Transverse colon (tissue), 4 donors: ENCODE measurements at regions not wholly inside any gene's neighbourhood (a gene's known extent, or its start where the extent isn't known, plus 50 kb on each side); places are given as distances from the start of the nearest gene placed in this dataset.

Experiments used
- DNase-seq: peaks from one replicate; pipeline ENCODE4 v3.0.0-alpha.2; 2019
- H3K27ac ChIP-seq, 4 donors: fragments of 200-600 bp; sonication (generic); 2 replicates each; pipeline ENCODE4 v1.5.1; 2016 to 2018; ENCODE audit warnings: inconsistent platforms in 4 of 4
- H3K27me3 ChIP-seq: fragments of 200-600 bp; sonication (generic); 2 replicates; pipeline ENCODE4 v1.5.1; 2017; ENCODE audit warnings: inconsistent platforms
- H3K36me3 ChIP-seq, 4 donors: fragments of 200-600 bp; sonication (generic); 2 replicates each; pipeline ENCODE4 v1.5.1; 2017 to 2019; ENCODE audit warnings: inconsistent platforms in 4 of 4
- H3K4me1 ChIP-seq, 4 donors: fragments of 200-600 bp; sonication (generic); 2 replicates each; pipeline ENCODE4 v1.5.1; 2017 to 2020; ENCODE audit warnings: inconsistent platforms in 4 of 4
- H3K4me3 ChIP-seq, 4 donors: fragments of 200-600 bp; sonication (generic); 1 replicate in 1 of 4; 2 replicates in 3 of 4; pipeline versions ENCODE4 v1.5.1 to v1.6.1; 2017 to 2019; ENCODE audit warnings: inconsistent platforms in 4 of 4
- H3K9me3 ChIP-seq, 2 donors: fragments of 200-600 bp; sonication (generic); 2 replicates each; pipeline ENCODE4 v1.5.1; 2017 to 2019; ENCODE audit warnings: inconsistent platforms in 2 of 2
- CTCF ChIP-seq, 5 experiments: fragments of 200-600 bp in 3 of 5; fragments of 450-650 bp in 2 of 5; sonication (generic) in 3 of 5; IDR thresholded peaks; 1 replicate in 2 of 5; 2 replicates in 3 of 5; pipeline ENCODE4 v1.5.1; 2016 to 2017; ENCODE audit warnings: antibody characterized with exemption in 5 of 5, inconsistent platforms in 3 of 5, mild to moderate bottlenecking in 2 of 5, moderate library complexity in 1 of 5
- EP300 ChIP-seq: sonication (generic); formaldehyde crosslinking; IDR thresholded peaks from one replicate; pipeline ENCODE4 v1.6.1; 2017; ENCODE audit warnings: antibody characterized with exemption, low read depth
- POLR2A ChIP-seq: fragments of 450-650 bp; IDR thresholded peaks from one replicate; pipeline ENCODE4 v1.6.1; 2016; ENCODE audit warnings: antibody characterized with exemption, mild to moderate bottlenecking, moderate library complexity
- POLR2AphosphoS5 ChIP-seq, 3 donors: sonication (generic); formaldehyde crosslinking; IDR thresholded peaks; one replicate each; pipeline ENCODE4 v1.6.1; 2016; ENCODE audit warnings: antibody characterized with exemption in 3 of 3
- WGBS, 2 donors: methylation state at CpG; one replicate each; pipeline ENCODE4 v1.1.5; 2018; ENCODE audit warnings: low coverage in 1 of 2; 5-methylcytosine and 5-hydroxymethylcytosine counted together
- in situ Hi-C, 4 donors: fragments of 200-750 bp; cut with MboI; loops; one replicate each; pipeline versions ENCODE4 v1.15.0 to v1.15.1; 2017; ENCODE audit warnings: low sequenced_read_pairs in 3 of 4, low pct_ligation_motif_present in 1 of 4, low pct_unique_long_range_greater_than_20kb in 1 of 4
- intact Hi-C: fragments of 100-400 bp; cut with DNase I; formaldehyde crosslinking; loops from one replicate; pipeline ENCODE4 v1.15.1; 2023; ENCODE audit warnings: low total_unique reads

GRCh38 chr11:28521075-28521474 is 412.9 kb downstream of the METTL15 start:
- no peak for TF ChIP-seq POLR2A
- no peak for TF ChIP-seq POLR2AphosphoS5 (IDR thresholded peaks at IDR 0.05)
- no peak for TF ChIP-seq EP300
- TF ChIP-seq CTCF (IDR thresholded peaks at IDR 0.05), result no peak
- in situ Hi-C loops (no loop called here), intact Hi-C loops (no loop called here)
- WGBS, 2 donors, result 83 to 85% methylated on average over 2 of the region's 2 CpGs
- DNase-seq, result no peak
- H3K4me1 ChIP-seq, result no peaks in the 10 kb centered on the region
- no peaks in the 10 kb centered on the region for H3K27me3 ChIP-seq
- H3K4me3 ChIP-seq, result no peak overlapping the region
- H3K36me3 ChIP-seq, result no peaks in the 10 kb centered on the region
- peaks cover 5 to 7% of the 10 kb centered on the region in 2 donors for H3K9me3 ChIP-seq
- no peak overlapping the region for H3K27ac ChIP-seq

- in situ Hi-C loops, result no loop called here
- WGBS, 2 donors, result 82 to 92% methylated on average over 1 of the region's 1 CpG
These were observed 412.1 kb downstream of the METTL15 start for GRCh38 chr11:28520291-28520690.

GRCh38 chr11:28518825-28519224 is 410.6 kb downstream of the METTL15 start:
- Histone ChIP-seq H3K9me3 (no peaks in the 10 kb centered on the region), H3K27me3 (no peaks in the 10 kb centered on the region), H3K27ac (no peak overlapping the region), H3K4me3 (no peak overlapping the region), H3K4me1 (no peaks in the 10 kb centered on the region), H3K36me3 (no peaks in the 10 kb centered on the region)
- TF ChIP-seq POLR2AphosphoS5 (IDR thresholded peaks at IDR 0.05) (no peak), CTCF (IDR thresholded peaks at IDR 0.05) (no peak), POLR2A (no peak), EP300 (no peak)
- DNase-seq, result no peak
- in situ Hi-C loops, result no loop called here
- intact Hi-C loops, result no loop called here

More at GRCh38 chr11:28520291-28520690, 412.1 kb downstream of the METTL15 start:
- Histone ChIP-seq H3K4me3 (no peak overlapping the region), H3K9me3 (peaks cover 0 to 2% of the 10 kb centered on the region in 2 donors), H3K36me3 (no peaks in the 10 kb centered on the region), H3K4me1 (no peaks in the 10 kb centered on the region), H3K27me3 (no peaks in the 10 kb centered on the region), H3K27ac (no peak overlapping the region)
- no peak for TF ChIP-seq POLR2AphosphoS5 (IDR thresholded peaks at IDR 0.05)
- no peak for TF ChIP-seq POLR2A
- no peak for TF ChIP-seq EP300
- no peak for TF ChIP-seq CTCF (IDR thresholded peaks at IDR 0.05)
- no peak for DNase-seq
- intact Hi-C loops, result no loop called here

- in situ Hi-C loops, result no loop called here
- H3K4me1 ChIP-seq, result no peaks in the 10 kb centered on the region
These were observed 409.4 kb downstream of the METTL15 start for GRCh38 chr11:28517621-28518020.

More at GRCh38 chr11:28517621-28518020, 409.4 kb downstream of the METTL15 start:
- Histone ChIP-seq H3K36me3 (no peaks in the 10 kb centered on the region), H3K9me3 (no peaks in the 10 kb centered on the region), H3K27ac (no peak overlapping the region), H3K27me3 (no peaks in the 10 kb centered on the region), H3K4me3 (no peak overlapping the region)
- intact Hi-C loops, result no loop called here
- TF ChIP-seq CTCF (IDR thresholded peaks at IDR 0.05) (no peak), POLR2A (no peak), EP300 (no peak), POLR2AphosphoS5 (IDR thresholded peaks at IDR 0.05) (no peak)
- 59 to 68% methylated on average over 4 to 5 of the region's 5 CpGs for WGBS, 2 donors
- DNase-seq, result no peak
